NCI-H2171 (cell line): ENCODE measurements at regions not wholly inside any gene's neighbourhood (a gene's known extent, or its start where the extent isn't known, plus 50 kb on each side); places are given as distances from the start of the nearest gene placed in this dataset.

Experiments used
- DNase-seq: peaks from one replicate; lab custom pipeline; 2025; lab: John Stamatoyannopoulos, UW

GRCh38 chr13:31049083-31049482 lies 112.6 kb downstream of the HSPH1 start:
- DNase-seq = no peak

- DNase-seq = no peak
Observed at GRCh38 chr13:31048521-31048920, 113.2 kb downstream of the HSPH1 start.

- peak; percentile 55 for DNase-seq
Observed at GRCh38 chr13:31046711-31047279, 114.3 kb downstream of the TEX26 start.

GRCh38 chr13:31045286-31046081 lies 113.0 kb downstream of the TEX26 start:
- no peak for DNase-seq

GRCh38 chr13:31044364-31045285 lies 112.2 kb downstream of the TEX26 start:
- DNase-seq = peak; percentile 28

- DNase-seq = no peak
Observed at GRCh38 chr13:31043957-31044356, 111.5 kb downstream of the TEX26 start.

GRCh38 chr13:31042481-31043165 lies 110.2 kb downstream of the TEX26 start:
- no peak for DNase-seq

GRCh38 chr13:31042049-31042448 lies 109.6 kb downstream of the TEX26 start:
- DNase-seq = no peak

GRCh38 chr13:31038834-31039552 lies 106.5 kb downstream of the TEX26 start:
- no peak for DNase-seq

- no peak for DNase-seq
Observed at GRCh38 chr13:31037874-31038500, 105.5 kb downstream of the TEX26 start.

GRCh38 chr13:31036731-31037695 lies 104.6 kb downstream of the TEX26 start:
- no peak for DNase-seq

GRCh38 chr13:31035185-31035965 lies 102.9 kb downstream of the TEX26 start:
- no peak for DNase-seq

- DNase-seq = no peak
Observed at GRCh38 chr13:31032528-31033113, 100.2 kb downstream of the TEX26 start.

- no peak for DNase-seq
Observed at GRCh38 chr13:31031482-31031881, 99.0 kb downstream of the TEX26 start.

GRCh38 chr13:31029102-31029501 lies 96.6 kb downstream of the TEX26 start:
- DNase-seq = peak; percentile 38

- no peak for DNase-seq
Observed at GRCh38 chr13:31027136-31027535, 94.7 kb downstream of the TEX26 start.
